ENCODE measurements at regions not wholly inside any gene's neighbourhood (a gene's known extent, or its start where the extent isn't known, plus 50 kb on each side); places are given as distances from the start of the nearest gene placed in this dataset.

DNA sequence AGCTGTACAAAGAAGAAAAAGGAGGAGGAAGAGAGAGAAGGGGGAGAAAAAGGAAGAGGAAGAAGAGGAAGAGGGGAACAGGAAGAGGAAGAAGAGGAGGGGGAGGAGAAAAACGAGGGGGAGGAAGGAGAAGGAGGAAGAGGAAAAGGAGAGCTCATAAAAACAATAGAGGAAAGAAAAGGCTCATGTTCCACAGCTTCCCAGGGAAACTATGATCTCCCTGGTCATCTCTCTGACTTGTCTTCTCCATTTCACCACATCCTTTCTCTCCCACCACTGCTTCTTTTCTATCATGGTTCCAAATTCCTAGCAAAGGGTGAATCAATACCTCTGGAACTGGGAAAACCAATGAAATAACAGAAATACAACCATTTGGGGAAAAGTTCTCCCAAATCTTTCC is 254.1 kb upstream of the ERCC4 start:
- ChIA-PET CTCF (ENCODE audit: unreplicated experiment) (no interaction called here), POLR2A (interaction anchor here (0.6 kb wide), 1 partner anchor 142 kb away, joined by 3 read pairs; no protein-coding TSS in a partner anchor)
- H4K20me1 ChIP-seq (ENCODE audit: insufficient read depth, low read length) = no peaks in the 10 kb centered on the region
- no peaks in the 10 kb centered on the region for H3K9me2 ChIP-seq (ENCODE audit: insufficient read depth, low read length)
- no peak overlapping the region for H3K4me2 ChIP-seq (ENCODE audit: low read length)
- no peak for DNase-seq (ENCODE audit: low spot score)
- no TSS peak for BruUV-seq (replicated peaks)
- H3K9me3 ChIP-seq (ENCODE audit: low read length) = no peaks in the 10 kb centered on the region
- intact Hi-C loops (cut with micrococcal nuclease; ENCODE audit: unreplicated experiment) = no loop called here
- no peak overlapping the region for H3K4me3 ChIP-seq (ENCODE audit: low read depth, low read length, poor library complexity, severe bottlenecking)
- TF ChIP-seq, protein P1, sequence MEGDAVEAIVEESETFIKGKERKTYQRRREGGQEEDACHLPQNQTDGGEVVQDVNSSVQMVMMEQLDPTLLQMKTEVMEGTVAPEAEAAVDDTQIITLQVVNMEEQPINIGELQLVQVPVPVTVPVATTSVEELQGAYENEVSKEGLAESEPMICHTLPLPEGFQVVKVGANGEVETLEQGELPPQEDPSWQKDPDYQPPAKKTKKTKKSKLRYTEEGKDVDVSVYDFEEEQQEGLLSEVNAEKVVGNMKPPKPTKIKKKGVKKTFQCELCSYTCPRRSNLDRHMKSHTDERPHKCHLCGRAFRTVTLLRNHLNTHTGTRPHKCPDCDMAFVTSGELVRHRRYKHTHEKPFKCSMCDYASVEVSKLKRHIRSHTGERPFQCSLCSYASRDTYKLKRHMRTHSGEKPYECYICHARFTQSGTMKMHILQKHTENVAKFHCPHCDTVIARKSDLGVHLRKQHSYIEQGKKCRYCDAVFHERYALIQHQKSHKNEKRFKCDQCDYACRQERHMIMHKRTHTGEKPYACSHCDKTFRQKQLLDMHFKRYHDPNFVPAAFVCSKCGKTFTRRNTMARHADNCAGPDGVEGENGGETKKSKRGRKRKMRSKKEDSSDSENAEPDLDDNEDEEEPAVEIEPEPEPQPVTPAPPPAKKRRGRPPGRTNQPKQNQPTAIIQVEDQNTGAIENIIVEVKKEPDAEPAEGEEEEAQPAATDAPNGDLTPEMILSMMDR (conservative IDR thresholded peaks at IDR 0.05; ENCODE audit: low read length) = no peak
- TF ChIP-seq EZH2phosphoT487 (IDR thresholded peaks at IDR 0.05; ENCODE audit: borderline replicate concordance, low read depth, low read length) = no peak
- H3K27ac ChIP-seq (ENCODE audit: low read depth, low read length, poor library complexity, severe bottlenecking) = no peak overlapping the region
- H2AFZ ChIP-seq (ENCODE audit: low read length) = no peak overlapping the region
- H3K36me3 ChIP-seq (ENCODE audit: insufficient read depth, low read length) = no peaks in the 10 kb centered on the region
- H3K79me2 ChIP-seq (ENCODE audit: insufficient read depth, low read depth, low read length) = no peaks in the 10 kb centered on the region
- H3K4me1 ChIP-seq (ENCODE audit: insufficient read depth, low read length, poor library complexity, severe bottlenecking) = no peaks in the 10 kb centered on the region

DNA sequence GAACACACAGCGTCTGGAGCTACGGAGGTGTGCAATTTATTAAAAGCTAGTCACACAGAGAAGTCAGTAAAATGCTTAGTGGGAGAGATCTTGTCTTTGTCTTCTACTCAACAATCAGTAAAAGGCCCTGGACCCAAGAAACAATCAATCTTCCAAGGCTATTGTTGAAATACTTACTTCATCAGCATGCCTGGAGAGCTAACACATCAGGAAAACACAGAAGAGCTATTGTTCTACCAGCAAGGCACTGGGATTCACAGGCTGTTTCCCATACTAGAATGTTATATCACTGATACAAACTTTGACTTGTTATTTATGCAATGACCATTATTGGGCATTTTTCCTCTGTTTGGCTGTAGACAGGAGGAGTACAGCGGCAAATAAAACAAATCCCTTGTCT is 247.8 kb upstream of the ERCC4 start:
- H3K4me2 ChIP-seq (ENCODE audit: low read length) = no peak overlapping the region
- H3K4me1 ChIP-seq (ENCODE audit: insufficient read depth, low read length, poor library complexity, severe bottlenecking) = no peaks in the 10 kb centered on the region
- ChIA-PET CTCF (ENCODE audit: unreplicated experiment) (no interaction called here), POLR2A (no interaction called here)
- H4K20me1 ChIP-seq (ENCODE audit: insufficient read depth, low read length) = no peaks in the 10 kb centered on the region
- no peaks in the 10 kb centered on the region for H3K79me2 ChIP-seq (ENCODE audit: insufficient read depth, low read depth, low read length)
- no peak overlapping the region for H3K4me3 ChIP-seq (ENCODE audit: low read depth, low read length, poor library complexity, severe bottlenecking)
- no peak for DNase-seq (ENCODE audit: low spot score)
- no peak overlapping the region for H2AFZ ChIP-seq (ENCODE audit: low read length)
- no peak for TF ChIP-seq EZH2phosphoT487 (IDR thresholded peaks at IDR 0.05; ENCODE audit: borderline replicate concordance, low read depth, low read length)
- TF ChIP-seq, protein P1 (conservative IDR thresholded peaks at IDR 0.05; ENCODE audit: low read length) = no peak
- no peaks in the 10 kb centered on the region for H3K36me3 ChIP-seq (ENCODE audit: insufficient read depth, low read length)
- H3K9me3 ChIP-seq (ENCODE audit: low read length) = no peaks in the 10 kb centered on the region
- no TSS peak for BruUV-seq (replicated peaks)
- intact Hi-C loops (cut with micrococcal nuclease; ENCODE audit: unreplicated experiment) = no loop called here
- no peaks in the 10 kb centered on the region for H3K9me2 ChIP-seq (ENCODE audit: insufficient read depth, low read length)
- no peak overlapping the region for H3K27ac ChIP-seq (ENCODE audit: low read depth, low read length, poor library complexity, severe bottlenecking)

DNA sequence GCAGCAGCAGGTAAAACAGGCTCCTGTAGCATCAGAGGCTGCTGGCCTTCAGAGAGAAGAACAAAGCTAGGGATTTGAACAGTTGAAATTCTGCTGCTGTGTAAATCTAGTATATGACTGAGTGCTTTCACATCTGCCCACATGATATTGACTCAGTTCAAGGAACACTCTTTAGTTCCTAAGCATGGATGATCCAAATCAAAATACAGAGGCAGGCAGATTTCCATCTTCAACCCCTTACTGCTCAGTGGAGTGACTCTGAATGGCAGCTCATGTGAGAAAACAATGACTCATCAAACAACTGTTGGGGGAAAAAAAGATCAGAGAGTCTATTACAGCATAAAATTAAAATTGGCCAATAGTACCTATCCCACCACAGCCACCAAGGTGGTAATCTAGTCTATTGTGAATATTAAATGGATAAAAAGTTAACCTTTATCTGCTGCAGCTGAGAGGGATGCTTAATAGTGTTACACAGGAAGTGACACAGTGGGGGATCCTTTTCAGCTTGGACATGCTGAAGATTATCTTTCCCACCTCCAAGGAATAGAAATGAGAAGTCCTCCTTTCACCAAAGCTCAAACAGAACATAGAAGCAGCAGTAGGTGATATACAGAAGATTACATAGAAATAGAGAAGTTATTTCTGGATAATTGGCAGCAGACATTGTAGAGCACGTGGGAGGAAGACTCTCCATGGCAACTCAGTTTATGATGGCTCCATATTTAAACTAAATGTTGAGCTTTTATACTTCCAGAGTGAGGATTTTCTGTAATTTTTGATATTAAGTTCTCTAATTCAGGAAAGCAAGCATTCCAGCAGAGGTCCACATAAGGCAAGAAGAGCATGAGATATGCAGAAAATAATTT is 239.7 kb upstream of the ERCC4 start:
- Histone ChIP-seq H3K4me2 (ENCODE audit: low read length) (no peak overlapping the region), H3K36me3 (ENCODE audit: insufficient read depth, low read length) (no peaks in the 10 kb centered on the region), H3K79me2 (ENCODE audit: insufficient read depth, low read depth, low read length) (no peaks in the 10 kb centered on the region), H2AFZ (ENCODE audit: low read length) (peak overlapping the region; percentile 66; the same call in 1 of the 2 replicates), H4K20me1 (ENCODE audit: insufficient read depth, low read length) (no peaks in the 10 kb centered on the region), H3K9me3 (ENCODE audit: low read length) (no peaks in the 10 kb centered on the region), H3K4me1 (ENCODE audit: insufficient read depth, low read length, poor library complexity, severe bottlenecking) (no peaks in the 10 kb centered on the region), H3K4me3 (ENCODE audit: low read depth, low read length, poor library complexity, severe bottlenecking) (no peak overlapping the region), H3K9me2 (ENCODE audit: insufficient read depth, low read length) (no peaks in the 10 kb centered on the region), H3K27ac (ENCODE audit: low read depth, low read length, poor library complexity, severe bottlenecking) (no peak overlapping the region)
- DNase-seq (ENCODE audit: low spot score) = no peak
- intact Hi-C loops (cut with micrococcal nuclease; ENCODE audit: unreplicated experiment) = no loop called here
- CTCF ChIA-PET (ENCODE audit: unreplicated experiment) = no interaction called here
- no peak for TF ChIP-seq EZH2phosphoT487 (IDR thresholded peaks at IDR 0.05; ENCODE audit: borderline replicate concordance, low read depth, low read length)
- TF ChIP-seq, protein P1 (conservative IDR thresholded peaks at IDR 0.05; ENCODE audit: low read length) = no peak
- BruUV-seq (replicated peaks) = no TSS peak
- POLR2A ChIA-PET = no interaction called here

Data from OCI-LY7 (cell line).